ENCODE measurements at regions not wholly inside any gene's neighbourhood (a gene's known extent, or its start where the extent isn't known, plus 50 kb on each side); places are given as distances from the start of the nearest gene placed in this dataset.

- no peak for TF ChIP-seq REST (IDR thresholded peaks at IDR 0.05; ENCODE audit: insufficient read depth in 1 of 2, low read depth in 2 of 2, low read length in 2 of 2)
- no peak for TF ChIP-seq SIN3A (IDR thresholded peaks at IDR 0.05; ENCODE audit: borderline replicate concordance, insufficient read depth, low read length)
- no peak for TF ChIP-seq FOXP2 (optimal IDR thresholded peaks at IDR 0.05; ENCODE audit: borderline replicate concordance, extremely low read depth, extremely low read length, insufficient read depth)
- TF ChIP-seq POLR2AphosphoS5 (IDR thresholded peaks at IDR 0.05; ENCODE audit: low read depth, low read length), result no peak
- TF ChIP-seq TAF1 (IDR thresholded peaks at IDR 0.05; ENCODE audit: borderline replicate concordance, insufficient read depth, low read length), result no peak
These were observed 148.0 kb upstream of the ADRA1B start for GRCh38 chr5:159768243-159768642.

GRCh38 chr5:159772698-159773061, 143.6 kb upstream of the ADRA1B start:
- no peak for TF ChIP-seq SIN3A (IDR thresholded peaks at IDR 0.05; ENCODE audit: borderline replicate concordance, insufficient read depth, low read length)
- TF ChIP-seq FOXP2 (optimal IDR thresholded peaks at IDR 0.05; ENCODE audit: borderline replicate concordance, extremely low read depth, extremely low read length, insufficient read depth), result no peak
- no peak for TF ChIP-seq REST (IDR thresholded peaks at IDR 0.05; ENCODE audit: insufficient read depth in 1 of 2, low read depth in 2 of 2, low read length in 2 of 2)
- TF ChIP-seq TAF1 (IDR thresholded peaks at IDR 0.05; ENCODE audit: borderline replicate concordance, insufficient read depth, low read length), result no peak
- no peak for TF ChIP-seq POLR2AphosphoS5 (IDR thresholded peaks at IDR 0.05; ENCODE audit: low read depth, low read length)

- TF ChIP-seq POLR2AphosphoS5 (IDR thresholded peaks at IDR 0.05; ENCODE audit: low read depth, low read length), result no peak
- no peak for TF ChIP-seq SIN3A (IDR thresholded peaks at IDR 0.05; ENCODE audit: borderline replicate concordance, insufficient read depth, low read length)
- no peak for TF ChIP-seq TAF1 (IDR thresholded peaks at IDR 0.05; ENCODE audit: borderline replicate concordance, insufficient read depth, low read length)
- no peak for TF ChIP-seq FOXP2 (optimal IDR thresholded peaks at IDR 0.05; ENCODE audit: borderline replicate concordance, extremely low read depth, extremely low read length, insufficient read depth)
- TF ChIP-seq REST (IDR thresholded peaks at IDR 0.05; ENCODE audit: insufficient read depth in 1 of 2, low read depth in 2 of 2, low read length in 2 of 2), result no peak
These were observed 143.0 kb upstream of the ADRA1B start for GRCh38 chr5:159773062-159773924.

GRCh38 chr5:159774476-159775031, 141.7 kb upstream of the ADRA1B start:
- TF ChIP-seq SIN3A (IDR thresholded peaks at IDR 0.05; ENCODE audit: borderline replicate concordance, insufficient read depth, low read length) (no peak), FOXP2 (optimal IDR thresholded peaks at IDR 0.05; ENCODE audit: borderline replicate concordance, extremely low read depth, extremely low read length, insufficient read depth) (no peak), POLR2AphosphoS5 (IDR thresholded peaks at IDR 0.05; ENCODE audit: low read depth, low read length) (no peak), REST (IDR thresholded peaks at IDR 0.05; ENCODE audit: insufficient read depth in 1 of 2, low read depth in 2 of 2, low read length in 2 of 2) (no peak), TAF1 (IDR thresholded peaks at IDR 0.05; ENCODE audit: borderline replicate concordance, insufficient read depth, low read length) (no peak)
